GM12872 (cell line): ENCODE measurements at regions not wholly inside any gene's neighbourhood (a gene's known extent, or its start where the extent isn't known, plus 50 kb on each side); places are given as distances from the start of the nearest gene placed in this dataset.

Experiments
- CTCF ChIP-seq: IDR thresholded peaks from 3 replicates; pipeline ENCODE4 v1.5.1; 2011; ENCODE audit warnings: low read depth, mild to moderate bottlenecking, low read length, moderate library complexity; ENCODE audit not compliant: insufficient read depth

DNA sequence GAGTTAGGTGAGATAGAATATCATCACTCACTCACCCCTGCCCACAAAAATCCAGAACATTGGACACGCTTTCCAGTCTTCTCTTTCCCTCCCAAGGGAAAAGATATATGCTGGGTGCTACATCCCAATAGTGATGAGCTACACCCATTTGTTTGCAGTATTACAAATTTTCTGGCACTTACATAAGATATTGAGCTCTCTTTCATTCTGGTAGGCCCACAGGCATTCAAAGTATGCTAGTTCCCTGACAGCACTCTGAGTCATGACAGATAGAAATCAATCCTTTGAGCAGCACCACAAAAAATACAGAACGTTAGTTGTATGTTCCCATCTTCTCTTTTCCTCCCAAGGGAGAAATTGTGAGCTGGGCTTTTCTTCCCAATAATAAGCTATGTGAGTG, 477.6 kb upstream of the GRID2 start:
- TF ChIP-seq CTCF: no peak

DNA sequence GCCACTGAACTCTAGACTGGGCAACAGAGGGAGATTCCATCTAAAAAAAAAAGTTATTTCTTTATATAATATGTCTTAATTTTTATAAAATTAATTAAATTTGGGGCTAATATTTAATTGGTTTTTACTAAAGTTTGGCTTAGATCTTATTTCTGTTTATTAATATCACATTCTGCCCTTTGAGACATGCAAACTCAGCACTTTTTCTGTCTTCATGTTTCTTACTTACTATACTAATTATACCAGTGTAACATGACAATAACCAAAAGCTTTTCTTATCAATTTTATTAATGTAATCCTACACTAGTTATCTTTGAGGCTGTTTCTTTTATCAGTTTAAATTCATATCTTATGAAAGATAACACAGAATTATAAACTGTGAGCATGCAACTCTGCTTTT, 475.9 kb upstream of the GRID2 start:
- TF ChIP-seq CTCF: no peak

DNA sequence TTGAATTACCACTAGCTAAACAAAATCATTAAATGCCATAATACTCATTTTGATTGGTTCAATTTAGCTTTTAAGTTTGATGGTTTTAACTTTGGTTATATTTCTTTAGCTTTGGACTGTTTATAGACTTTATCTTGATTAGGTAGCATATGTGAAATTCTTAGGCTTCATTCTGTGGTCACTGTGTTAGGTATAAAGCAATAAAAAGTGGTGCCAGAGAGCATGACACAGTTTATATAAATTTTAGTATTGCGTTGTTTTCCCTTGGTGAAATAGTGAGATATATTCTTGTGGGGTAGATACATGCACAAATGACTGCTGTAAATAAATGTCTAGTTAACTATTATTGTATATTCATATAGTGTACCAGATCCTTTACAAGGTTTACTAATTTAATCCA, 474.2 kb upstream of the GRID2 start:
- no peak for TF ChIP-seq CTCF

DNA sequence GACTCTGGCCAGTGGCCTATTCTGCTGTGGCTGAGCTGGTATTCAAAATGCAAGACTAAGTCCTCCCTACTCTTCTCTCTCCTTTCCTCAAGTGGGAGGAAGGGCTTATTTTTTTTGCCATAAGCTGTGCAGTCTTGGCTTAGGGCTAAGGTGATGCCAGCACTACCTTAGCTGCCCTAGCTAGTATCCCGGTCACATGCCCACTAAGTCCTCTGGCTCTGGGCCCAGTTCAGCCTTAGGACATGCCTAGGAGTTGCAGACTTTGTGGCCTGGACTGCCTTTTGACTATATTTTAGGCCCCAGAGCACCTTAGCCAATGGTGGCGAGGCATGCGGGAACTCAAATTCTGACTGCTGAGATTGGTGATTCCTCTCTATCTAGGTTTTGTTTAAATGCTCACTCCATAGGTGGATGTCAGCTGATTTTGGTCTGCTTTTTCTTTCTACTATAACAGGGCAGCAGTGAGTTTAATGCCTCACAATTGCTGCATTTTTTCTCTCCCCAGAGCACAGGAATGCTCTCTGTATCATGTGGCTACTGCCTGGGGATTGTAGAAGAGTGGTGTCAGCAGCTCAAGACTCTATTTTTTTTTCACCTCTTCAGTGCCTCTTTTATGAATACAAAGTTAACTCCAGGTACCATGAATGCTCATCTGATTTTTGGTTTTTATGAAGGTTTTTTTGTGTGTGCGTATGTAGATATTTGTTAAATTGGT, 472.9 kb upstream of the GRID2 start:
- TF ChIP-seq CTCF: no peak

GRCh38 chr4:91837608-91838029, 466.1 kb upstream of the GRID2 start:
- no peak for TF ChIP-seq CTCF

- no peak for TF ChIP-seq CTCF
Measured at GRCh38 chr4:91838181-91838861, 465.4 kb upstream of the GRID2 start.

- no peak for TF ChIP-seq CTCF
Measured at GRCh38 chr4:91840359-91840758, 463.4 kb upstream of the GRID2 start.
